Activated CD4-positive, alpha-beta T cell treated with anti-CD3 and anti-CD28 coated beads for 36 hours (primary cell): ENCODE measurements at regions not wholly inside any gene's neighbourhood (a gene's known extent, or its start where the extent isn't known, plus 50 kb on each side); places are given as distances from the start of the nearest gene placed in this dataset.
"Not testable (repeated sequence)": the region's sequence is repeated elsewhere in the genome, so short reads cannot be mapped to it uniquely, and the experiment has no call there.

Experiments
- ATAC-seq: fragments of 200-7000 bp; cut with Tn5 transposase; one replicate; pipeline ENCODE4 v1.10.0; 2021; ENCODE audit warnings: mild to moderate bottlenecking, moderate library complexity
- CTCF ChIA-PET: fragments of 350-600 bp; sonication (Branson Sonifier 250); formaldehyde crosslinking; loops from one replicate; lab custom pipeline; 2021; ENCODE audit warnings: antibody characterized with exemption; lab: Charles Lee
- POLR2A ChIA-PET: fragments of 350-600 bp; sonication (Branson Sonifier 250); formaldehyde crosslinking; loops from one replicate; lab custom pipeline; 2021; ENCODE audit warnings: antibody characterized with exemption, inconsistent platforms; lab: Charles Lee
- DNase-seq: peaks from one replicate; pipeline ENCODE4 v3.0.0-alpha.2; 2020
- H3K27ac Mint-ChIP-seq: one replicate; pipeline ENCODE4 v1.8.0; 2021; ENCODE audit warnings: mixed read lengths
- H3K27me3 Mint-ChIP-seq: one replicate; pipeline ENCODE4 v1.8.0; 2021; ENCODE audit warnings: mixed read lengths
- H3K36me3 Mint-ChIP-seq: one replicate; pipeline ENCODE4 v1.8.0; 2021; ENCODE audit warnings: low read depth, mixed read lengths
- H3K4me1 Mint-ChIP-seq: one replicate; pipeline ENCODE4 v1.8.0; 2021; ENCODE audit warnings: mixed read lengths
- H3K4me3 Mint-ChIP-seq: one replicate; pipeline ENCODE4 v1.8.0; 2021; ENCODE audit warnings: mild to moderate bottlenecking, moderate library complexity, mixed read lengths
- H3K9me3 Mint-ChIP-seq: one replicate; pipeline ENCODE4 v1.8.0; 2021; ENCODE audit warnings: low read depth, mixed read lengths
- intact Hi-C, 2 experiments: fragments of 100-400 bp; cut with DNase I in 1 of 2; cut with micrococcal nuclease in 1 of 2; formaldehyde crosslinking; loops; one replicate each; pipeline versions ENCODE4 v1.14.2 to v1.15.1; 2022 to 2024; cut with DNase I, micrococcal nuclease

DNA sequence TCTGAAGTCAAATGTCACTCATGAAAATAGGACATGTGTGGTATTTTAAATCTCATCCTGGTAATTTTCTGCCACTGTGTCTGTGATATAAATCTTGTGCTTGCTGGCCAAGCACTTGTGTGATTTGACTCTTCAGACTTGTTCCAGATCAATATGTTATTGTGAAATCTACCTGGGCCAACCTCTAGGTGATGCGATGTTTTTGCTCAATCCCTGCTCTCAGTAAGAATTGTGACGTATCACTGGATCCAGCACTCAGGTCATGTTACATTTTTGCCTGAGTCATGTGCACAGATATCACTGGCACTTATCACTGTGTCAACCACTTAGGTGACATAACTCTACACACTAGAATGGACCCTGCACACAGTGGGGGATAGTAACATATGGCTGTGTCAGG is 100.4 kb upstream of the BPY2C start:
- DNase-seq, ATAC-seq, CTCF ChIA-PET, H3K4me1 Mint-ChIP-seq, H3K4me3 Mint-ChIP-seq, H3K27ac Mint-ChIP-seq, H3K27me3 Mint-ChIP-seq, intact Hi-C loops, H3K9me3 Mint-ChIP-seq, POLR2A ChIA-PET, H3K36me3 Mint-ChIP-seq: not testable (repeated sequence)

DNA sequence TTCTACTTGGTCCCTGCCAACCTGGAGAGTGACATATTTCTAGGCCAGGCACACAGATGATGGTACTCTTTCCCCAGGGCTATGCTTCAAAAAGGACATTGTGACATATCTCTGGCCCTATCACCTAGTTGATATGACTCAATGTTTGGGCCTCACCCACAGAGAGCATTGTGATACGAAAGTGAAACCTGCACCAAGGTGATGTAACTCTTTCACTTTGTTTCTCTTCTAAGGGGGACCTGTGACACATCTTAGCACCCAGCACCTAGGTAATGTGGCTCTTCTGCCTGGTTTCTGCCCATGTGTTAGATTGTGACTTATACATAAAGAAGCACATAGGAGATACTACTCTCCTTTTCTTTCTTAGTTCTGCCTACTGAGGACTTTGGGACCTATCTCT is 96.1 kb upstream of the BPY2C start:
- DNase-seq, H3K4me1 Mint-ChIP-seq, POLR2A ChIA-PET, intact Hi-C loops, H3K36me3 Mint-ChIP-seq, H3K4me3 Mint-ChIP-seq, H3K9me3 Mint-ChIP-seq, H3K27ac Mint-ChIP-seq, H3K27me3 Mint-ChIP-seq, CTCF ChIA-PET: not testable (repeated sequence)
- peak; percentile 87 for ATAC-seq

DNA sequence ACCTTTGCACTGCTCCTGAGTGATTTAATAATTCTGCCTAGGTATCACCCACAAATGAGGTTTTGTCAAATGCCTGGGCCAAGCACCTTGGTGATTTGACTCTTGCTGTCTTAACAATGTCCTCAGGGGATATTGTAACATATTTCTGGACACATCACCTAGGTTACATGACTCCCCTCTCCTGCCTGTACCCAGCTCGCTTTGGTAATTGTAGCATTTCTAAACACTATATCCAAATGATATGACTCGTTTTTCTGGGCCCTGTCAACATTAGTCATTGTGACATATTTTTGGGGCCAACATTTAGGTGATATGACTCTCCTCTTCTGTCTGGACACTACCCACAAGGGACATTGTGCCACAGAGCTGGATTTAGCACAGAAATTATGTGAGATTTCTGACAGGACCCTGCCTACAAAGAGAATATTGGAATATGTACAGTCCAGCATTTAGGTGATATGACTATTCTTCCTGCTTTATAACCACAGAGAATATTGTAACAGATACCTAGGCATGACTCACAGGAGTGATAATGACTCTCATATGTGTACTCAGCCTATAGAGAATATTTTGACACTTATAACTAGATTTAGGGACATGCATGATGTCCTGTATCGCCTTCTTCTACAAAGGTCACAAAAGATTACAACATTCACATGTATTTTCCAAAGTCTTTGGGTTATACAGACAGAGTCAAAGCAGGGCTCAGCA is 80.4 kb upstream of the BPY2C start:
- H3K4me3 Mint-ChIP-seq, DNase-seq, POLR2A ChIA-PET, H3K36me3 Mint-ChIP-seq, CTCF ChIA-PET, intact Hi-C loops, H3K27ac Mint-ChIP-seq, H3K4me1 Mint-ChIP-seq, H3K9me3 Mint-ChIP-seq, H3K27me3 Mint-ChIP-seq: not testable (repeated sequence)
- ATAC-seq = peak; percentile 42

DNA sequence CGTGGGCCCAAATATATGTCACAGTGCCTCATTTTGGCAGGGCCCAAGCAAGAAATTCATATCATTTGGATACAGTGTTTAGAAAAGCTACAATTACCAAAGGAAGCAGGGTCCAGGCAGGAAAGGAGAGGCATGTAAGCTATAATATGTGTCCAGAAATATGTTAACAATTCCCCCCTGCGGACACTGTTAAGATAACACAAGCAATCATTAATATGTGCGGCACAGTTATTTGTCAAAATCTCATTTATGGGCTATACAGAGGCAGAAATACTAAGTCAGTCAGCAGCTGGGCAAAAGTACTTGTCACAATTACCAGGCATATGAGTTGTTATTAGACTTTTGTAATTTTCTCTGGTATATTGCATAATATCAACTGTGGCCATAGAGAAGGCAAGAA is 69.0 kb upstream of the BPY2C start:
- H3K4me3 Mint-ChIP-seq, H3K4me1 Mint-ChIP-seq, H3K27me3 Mint-ChIP-seq, ATAC-seq, intact Hi-C loops, CTCF ChIA-PET, H3K27ac Mint-ChIP-seq, H3K9me3 Mint-ChIP-seq, H3K36me3 Mint-ChIP-seq, POLR2A ChIA-PET, DNase-seq: not testable (repeated sequence)

DNA sequence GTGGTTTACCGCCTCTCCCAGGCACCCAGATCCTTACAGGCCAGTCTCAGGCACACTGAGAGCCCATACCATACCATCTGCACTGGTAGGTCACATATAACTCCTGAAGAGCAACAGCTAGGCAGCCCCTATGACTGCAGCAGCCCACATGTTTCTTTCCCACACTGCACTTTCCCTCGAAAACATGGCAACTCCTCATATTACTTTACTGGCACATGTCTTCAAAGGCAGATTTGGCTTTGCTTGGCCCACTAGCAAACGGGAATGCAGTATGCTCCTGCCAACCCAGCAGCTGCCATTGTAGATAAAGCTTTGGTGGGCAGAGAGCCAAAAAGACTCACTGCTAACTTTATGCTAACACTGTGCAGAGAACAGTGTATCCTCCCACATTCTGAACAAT is 56.3 kb upstream of the BPY2C start:
- DNase-seq, intact Hi-C loops, CTCF ChIA-PET, H3K36me3 Mint-ChIP-seq, H3K9me3 Mint-ChIP-seq, ATAC-seq, H3K27ac Mint-ChIP-seq, H3K4me1 Mint-ChIP-seq, POLR2A ChIA-PET, H3K27me3 Mint-ChIP-seq, H3K4me3 Mint-ChIP-seq: not testable (repeated sequence)
